Skin epidermis (tissue), 12 donors: ENCODE measurements at regions not wholly inside any gene's neighbourhood (a gene's known extent, or its start where the extent isn't known, plus 50 kb on each side); places are given as distances from the start of the nearest gene placed in this dataset.

ENCODE experiments used
- H3K27ac ChIP-seq, 21 experiments: fragments of 200-600 bp; sonication (generic) in 11 of 21; one replicate each; pipeline ENCODE4 v1.5.0; 2020; ENCODE audit warnings: mild to moderate bottlenecking in 3 of 21, inconsistent platforms in 2 of 21, moderate library complexity in 2 of 21
- H3K4me3 ChIP-seq, 7 experiments: fragments of 200-600 bp; sonication (generic) in 2 of 7; one replicate each; pipeline ENCODE4 v1.5.0; 2020; ENCODE audit warnings: inconsistent platforms in 2 of 7, mild to moderate bottlenecking in 2 of 7, moderate library complexity in 1 of 7

GRCh38 chr16:61362585-61362984 lies 673.7 kb downstream of the CDH8 start:
- H3K4me3 ChIP-seq = no peak overlapping the region

DNA sequence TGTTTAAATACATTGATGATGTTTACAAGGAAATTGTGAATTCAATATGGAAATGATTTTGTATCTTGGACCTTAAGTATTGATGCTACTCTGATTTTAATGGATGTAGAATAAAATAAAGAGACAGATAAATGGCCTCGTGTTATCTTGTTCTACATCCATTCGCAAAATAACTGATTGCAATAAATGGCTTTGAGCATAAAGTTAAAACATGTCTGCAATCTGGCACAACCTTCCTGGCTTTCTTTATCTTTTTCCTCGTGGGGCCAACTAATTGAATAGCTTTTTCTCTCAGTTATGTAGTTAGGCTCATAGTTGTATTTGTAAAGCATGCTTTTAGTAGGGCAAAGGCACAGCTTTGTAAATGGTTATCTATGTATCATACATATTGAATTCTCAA lies 691.4 kb downstream of the CDH8 start:
- Histone ChIP-seq H3K4me3 (no peak overlapping the region), H3K27ac (no peak overlapping the region)

More at GRCh38 chr16:61362585-61362984, 673.7 kb downstream of the CDH8 start:
- H3K27ac ChIP-seq = no peak overlapping the region

GRCh38 chr16:61332461-61332860 lies 703.8 kb downstream of the CDH8 start:
- Histone ChIP-seq H3K27ac (no peak overlapping the region), H3K4me3 (no peak overlapping the region)

DNA sequence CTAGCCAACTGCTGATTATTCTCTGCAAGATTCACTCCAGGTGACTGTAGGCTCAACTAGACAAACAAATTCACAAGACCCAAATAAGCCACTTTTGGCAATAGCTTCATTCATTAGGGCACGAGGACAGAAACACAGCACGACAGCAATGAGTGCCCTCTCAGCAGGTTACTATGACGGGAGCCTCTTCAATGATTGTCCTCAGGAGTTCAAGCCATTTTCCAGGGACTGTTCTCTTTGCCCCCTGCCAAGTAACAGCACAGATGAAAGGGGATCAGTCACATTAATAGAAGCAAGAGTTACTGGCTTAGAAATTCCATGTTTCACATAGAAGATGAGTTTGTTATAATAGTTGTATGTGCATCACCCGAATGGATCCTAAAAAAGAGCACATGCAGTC lies 712.2 kb downstream of the CDH8 start:
- H3K4me3 ChIP-seq = no peak overlapping the region
- H3K27ac ChIP-seq = no peak overlapping the region

DNA sequence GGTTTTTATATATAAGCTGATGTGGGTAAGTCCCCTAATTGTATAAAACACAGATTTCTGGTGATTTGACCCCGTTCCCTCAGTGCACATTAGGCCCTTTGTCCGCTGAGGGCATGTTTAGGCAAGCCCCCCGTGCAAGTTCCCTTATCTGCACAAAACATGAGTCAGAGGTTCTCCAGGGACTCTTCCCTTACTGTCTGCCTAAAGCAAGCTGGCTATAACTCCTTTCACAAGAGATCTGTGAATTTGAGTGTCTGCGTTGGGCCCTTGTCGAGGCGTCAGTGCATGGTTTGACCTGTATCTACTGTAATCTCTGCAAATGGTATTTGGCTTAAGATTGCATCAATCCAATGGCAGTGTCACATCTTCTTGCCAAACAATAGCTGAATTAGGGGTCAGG lies 712.8 kb downstream of the CDH8 start:
- H3K27ac ChIP-seq = no peak overlapping the region
- H3K4me3 ChIP-seq = no peak overlapping the region

GRCh38 chr16:61320791-61321190 lies 715.4 kb downstream of the CDH8 start:
- no peak overlapping the region for H3K4me3 ChIP-seq
- H3K27ac ChIP-seq = no peak overlapping the region

- no peak overlapping the region for H3K27ac ChIP-seq
- no peak overlapping the region for H3K4me3 ChIP-seq
These were observed 722.3 kb downstream of the CDH8 start for GRCh38 chr16:61313931-61314330.

- no peak overlapping the region for H3K27ac ChIP-seq
- H3K4me3 ChIP-seq = no peak overlapping the region
These were observed 726.9 kb downstream of the CDH8 start for GRCh38 chr16:61309386-61309785.

DNA sequence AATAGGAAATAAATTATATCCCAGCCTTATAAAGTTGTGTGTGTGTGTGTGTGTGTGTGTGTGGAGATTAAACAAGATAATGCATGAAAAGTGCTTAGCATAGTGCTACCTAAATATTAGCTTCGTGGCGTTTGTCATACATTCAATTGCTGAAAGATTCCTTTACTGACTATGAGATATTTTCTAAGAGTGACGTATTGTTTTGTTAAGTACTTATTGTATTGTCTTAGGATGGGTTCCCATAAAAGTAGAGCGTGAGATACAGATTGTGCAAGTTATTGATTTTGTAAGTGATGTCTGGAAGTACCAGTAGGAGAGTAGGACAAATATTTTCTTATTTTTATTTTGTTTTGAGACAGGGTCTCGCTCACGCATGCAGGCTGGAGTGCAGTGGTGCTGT lies 730.0 kb downstream of the CDH8 start:
- H3K27ac ChIP-seq = no peak overlapping the region
- H3K4me3 ChIP-seq = no peak overlapping the region

- no peak overlapping the region for H3K4me3 ChIP-seq
These were observed 739.4 kb downstream of the CDH8 start for GRCh38 chr16:61296814-61297213.

GRCh38 chr16:61296305-61296704 lies 739.9 kb downstream of the CDH8 start:
- Histone ChIP-seq H3K27ac (no peak overlapping the region), H3K4me3 (no peak overlapping the region)

More at GRCh38 chr16:61296814-61297213, 739.4 kb downstream of the CDH8 start:
- H3K27ac ChIP-seq = no peak overlapping the region

- no peak overlapping the region for H3K27ac ChIP-seq
These were observed 740.9 kb downstream of the CDH8 start for GRCh38 chr16:61295311-61295710.

GRCh38 chr16:61289141-61289540 lies 747.1 kb downstream of the CDH8 start:
- H3K27ac ChIP-seq = no peak overlapping the region
- no peak overlapping the region for H3K4me3 ChIP-seq

More at GRCh38 chr16:61295311-61295710, 740.9 kb downstream of the CDH8 start:
- no peak overlapping the region for H3K4me3 ChIP-seq

DNA sequence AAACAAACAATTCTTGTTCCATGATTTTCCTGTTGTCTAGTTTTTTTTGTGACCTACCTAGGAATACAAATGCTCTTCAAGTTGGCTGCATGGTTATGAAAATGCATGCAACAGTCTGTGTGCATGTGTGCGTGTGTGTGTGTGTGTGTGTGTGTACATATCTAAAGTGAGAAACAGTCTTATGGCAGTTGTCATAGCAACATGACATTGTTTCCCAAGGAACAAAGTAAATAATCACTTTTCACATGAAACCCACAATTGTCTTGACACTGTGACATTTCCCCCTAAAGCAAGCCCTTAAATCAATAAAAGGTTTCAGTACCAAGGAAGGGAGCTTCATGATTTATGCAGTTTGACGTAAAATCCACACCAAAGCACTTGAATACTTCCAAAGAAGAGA lies 758.4 kb downstream of the CDH8 start:
- no peak overlapping the region for H3K27ac ChIP-seq
- no peak overlapping the region for H3K4me3 ChIP-seq

- H3K27ac ChIP-seq = no peak overlapping the region
- no peak overlapping the region for H3K4me3 ChIP-seq
These were observed 762.0 kb downstream of the CDH8 start for GRCh38 chr16:61274211-61274610.

DNA sequence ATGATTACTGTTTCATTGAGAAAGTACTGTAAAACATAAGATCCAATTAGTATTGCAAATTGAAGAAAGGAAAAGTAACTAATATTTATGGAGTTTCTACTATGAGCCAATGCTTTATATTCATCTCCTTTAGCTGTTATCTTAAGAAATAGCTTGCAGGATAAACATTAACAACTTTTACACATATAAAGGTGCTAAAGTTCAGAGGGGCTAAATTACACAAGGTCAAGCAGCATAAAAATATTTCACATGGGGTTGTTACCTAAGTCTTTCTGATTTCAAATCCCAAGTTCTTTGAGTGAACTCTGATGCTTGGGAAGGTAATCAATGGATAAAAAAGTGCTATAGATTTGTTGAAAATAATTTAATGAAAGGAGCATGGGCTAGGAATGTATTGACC lies 765.5 kb downstream of the CDH8 start:
- Histone ChIP-seq H3K4me3 (no peak overlapping the region), H3K27ac (no peak overlapping the region)

- Histone ChIP-seq H3K4me3 (no peak overlapping the region), H3K27ac (no peak overlapping the region)
These were observed 772.8 kb downstream of the CDH8 start for GRCh38 chr16:61263400-61263799.

GRCh38 chr16:61261315-61261714 lies 774.9 kb downstream of the CDH8 start:
- Histone ChIP-seq H3K4me3 (no peak overlapping the region), H3K27ac (no peak overlapping the region)

- Histone ChIP-seq H3K27ac (no peak overlapping the region), H3K4me3 (no peak overlapping the region)
These were observed 789.6 kb downstream of the CDH8 start for GRCh38 chr16:61246592-61246991.

DNA sequence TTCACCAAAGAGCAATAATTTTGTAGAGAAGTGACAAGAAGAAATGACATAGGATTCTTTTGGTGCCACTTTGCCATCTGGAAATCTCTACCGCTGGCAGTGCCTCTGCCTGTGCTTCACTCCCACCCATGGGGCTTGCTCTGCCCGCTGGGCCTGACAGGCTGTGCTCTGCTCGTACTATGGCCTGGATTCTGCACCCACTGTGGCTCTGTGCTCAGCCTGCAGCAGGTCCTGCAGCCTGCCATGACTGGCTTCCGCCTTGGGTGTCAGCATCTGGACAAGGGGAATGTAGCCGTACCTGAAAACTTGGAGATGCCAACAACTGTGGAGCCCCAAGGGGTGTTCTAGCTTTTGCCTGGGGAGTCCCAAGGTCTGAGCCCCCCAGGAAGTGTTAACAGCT lies 792.3 kb downstream of the CDH8 start:
- no peak overlapping the region for H3K27ac ChIP-seq
- no peak overlapping the region for H3K4me3 ChIP-seq

GRCh38 chr16:61237884-61238485 lies 798.3 kb downstream of the CDH8 start:
- H3K27ac ChIP-seq = no peak overlapping the region
- no peak overlapping the region for H3K4me3 ChIP-seq

GRCh38 chr16:61233713-61234112 lies 802.5 kb downstream of the CDH8 start:
- no peak overlapping the region for H3K27ac ChIP-seq
- H3K4me3 ChIP-seq = no peak overlapping the region
